Thoracic aorta (tissue), 2 donors: ENCODE measurements at regions not wholly inside any gene's neighbourhood (a gene's known extent, or its start where the extent isn't known, plus 50 kb on each side); places are given as distances from the start of the nearest gene placed in this dataset.

Experiments used
- ATAC-seq: fragments of 150-250 bp; one replicate; pipeline ENCODE4 v1.8.0; 2017; ENCODE audit warnings: low read depth; ENCODE audit not compliant: insufficient number of reproducible peaks, low FRiP score
- DNase-seq: peaks from one replicate; pipeline ENCODE4 v3.0.0-alpha.2; 2020; ENCODE audit warnings: low spot score
- H3K27ac ChIP-seq, 2 donors: fragments of 200-600 bp; sonication (generic); 1 replicate in 1 of 2; 2 replicates in 1 of 2; pipeline ENCODE4 v1.5.1; 2016; ENCODE audit warnings: mild to moderate bottlenecking in 2 of 2, moderate library complexity in 2 of 2
- H3K27me3 ChIP-seq: fragments of 200-600 bp; sonication (generic); replicated peaks from 2 replicates; pipeline ENCODE4 v1.6.0; 2016; ENCODE audit warnings: mild to moderate bottlenecking; ENCODE audit not compliant: insufficient read depth
- H3K36me3 ChIP-seq: fragments of 200-600 bp; sonication (generic); one replicate; pipeline ENCODE4 v1.5.1; 2016
- H3K4me1 ChIP-seq, 2 donors: fragments of 200-600 bp; sonication (generic); 1 replicate in 1 of 2; 2 replicates in 1 of 2; pipeline versions ENCODE4 v1.5.1 to v1.6.0; 2016; ENCODE audit warnings: low read depth in 2 of 2, mild to moderate bottlenecking in 1 of 2; ENCODE audit not compliant: control insufficient read depth in 1 of 2
- H3K4me3 ChIP-seq: fragments of 200-600 bp; sonication (generic); 2 replicates; pipeline ENCODE4 v1.5.1; 2016; ENCODE audit warnings: mild to moderate bottlenecking
- H3K9me3 ChIP-seq: fragments of 200-600 bp; sonication (generic); 2 replicates; pipeline ENCODE4 v1.5.1; 2016
- CTCF ChIP-seq: fragments of 200-600 bp; sonication (generic); IDR thresholded peaks from one replicate; pipeline ENCODE4 v1.5.1; 2019; ENCODE audit warnings: antibody characterized with exemption

- Histone ChIP-seq H3K4me1 (no peaks in the 10 kb centered on the region), H3K36me3 (no peaks in the 10 kb centered on the region), H3K9me3 (no peaks in the 10 kb centered on the region), H3K4me3 (no peak overlapping the region), H3K27ac (no peak overlapping the region), H3K27me3 (no peaks in the 10 kb centered on the region)
- TF ChIP-seq CTCF: no peak
- DNase-seq (no peak), ATAC-seq (no peak)
These were observed 309.4 kb downstream of the DIRAS2 start for GRCh38 chr9:90333226-90333625.

DNA sequence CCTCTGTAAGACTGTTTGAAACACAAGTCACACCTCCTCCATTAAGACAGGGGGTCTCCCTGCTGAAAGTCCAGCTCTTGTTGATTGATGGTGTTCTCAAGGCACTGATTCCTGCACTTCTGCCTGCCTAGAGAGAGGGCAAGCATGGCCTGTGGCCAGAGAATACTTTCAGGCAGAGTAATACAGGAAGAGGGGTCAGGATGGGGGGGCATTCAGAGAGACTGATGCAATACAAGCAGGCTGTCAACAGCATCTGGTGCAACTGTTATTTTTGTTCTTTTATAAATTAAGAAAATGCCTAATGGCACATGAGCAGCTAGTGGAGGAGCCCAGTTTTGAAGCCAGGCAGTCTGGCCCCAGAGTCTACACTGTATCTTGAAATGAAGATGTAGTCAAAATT lies 302.2 kb downstream of the DIRAS2 start:
- no peak overlapping the region for H3K4me3 ChIP-seq
- H3K9me3 ChIP-seq: no peaks in the 10 kb centered on the region
- ATAC-seq (no peak), DNase-seq (no peak)
- TF ChIP-seq CTCF: no peak
- H3K4me1 ChIP-seq: no peaks in the 10 kb centered on the region
- no peak overlapping the region for H3K27ac ChIP-seq
- H3K36me3 ChIP-seq: no peaks in the 10 kb centered on the region
- H3K27me3 ChIP-seq: no peaks in the 10 kb centered on the region

DNA sequence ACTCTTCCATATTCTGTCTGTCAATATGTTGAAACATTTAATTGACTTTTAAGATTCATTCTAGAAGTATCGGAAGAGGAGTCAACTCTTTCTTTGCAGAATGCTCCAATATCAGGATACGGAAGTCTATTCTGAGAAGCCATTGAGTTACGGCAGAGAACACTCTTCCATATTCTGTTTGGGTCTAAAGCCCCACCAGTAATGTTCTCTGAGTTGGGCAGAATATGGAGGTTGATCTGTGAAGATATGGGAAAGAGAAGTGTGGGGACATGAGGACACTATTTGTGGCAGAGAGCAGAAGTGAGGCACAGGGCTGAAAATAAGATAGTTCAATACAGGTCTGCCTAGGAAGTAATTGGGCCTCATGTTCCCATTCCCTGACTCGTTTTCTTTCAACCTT lies 300.0 kb downstream of the DIRAS2 start:
- DNase-seq (no peak), ATAC-seq (no peak)
- H3K36me3 ChIP-seq: no peaks in the 10 kb centered on the region
- no peak overlapping the region for H3K27ac ChIP-seq
- H3K9me3 ChIP-seq: no peaks in the 10 kb centered on the region
- no peak overlapping the region for H3K4me3 ChIP-seq
- no peaks in the 10 kb centered on the region for H3K27me3 ChIP-seq
- no peak for TF ChIP-seq CTCF
- no peaks in the 10 kb centered on the region for H3K4me1 ChIP-seq

- ATAC-seq (no peak), DNase-seq (no peak)
- Histone ChIP-seq H3K9me3 (no peaks in the 10 kb centered on the region), H3K27me3 (no peaks in the 10 kb centered on the region), H3K36me3 (no peaks in the 10 kb centered on the region), H3K4me1 (no peaks in the 10 kb centered on the region), H3K27ac (no peak overlapping the region), H3K4me3 (no peak overlapping the region)
- TF ChIP-seq CTCF: no peak
These were observed 299.3 kb downstream of the DIRAS2 start for GRCh38 chr9:90343366-90343765.

- Histone ChIP-seq H3K27me3 (no peaks in the 10 kb centered on the region), H3K4me1 (no peaks in the 10 kb centered on the region), H3K36me3 (no peaks in the 10 kb centered on the region), H3K9me3 (no peaks in the 10 kb centered on the region), H3K27ac (no peak overlapping the region), H3K4me3 (no peak overlapping the region)
- no peak for TF ChIP-seq CTCF
- DNase-seq (no peak), ATAC-seq (no peak)
These were observed 298.6 kb downstream of the DIRAS2 start for GRCh38 chr9:90343991-90344390.
